ENCODE measurements at regions not wholly inside any gene's neighbourhood (a gene's known extent, or its start where the extent isn't known, plus 50 kb on each side); places are given as distances from the start of the nearest gene placed in this dataset.

- H3K4me3 ChIP-seq (replicated peaks in 1 of 4; ENCODE audit: control extremely low read depth in 1 of 4, insufficient read depth in 1 of 4, low read depth in 3 of 4, low read length in 4 of 4), result no peak overlapping the region
- peaks cover 16% of the 10 kb centered on the region for H3K27me3 ChIP-seq (ENCODE audit: control insufficient read depth, insufficient read depth, low read length)
- no peaks in the 10 kb centered on the region for H3K36me3 ChIP-seq (ENCODE audit: control insufficient read depth, insufficient read depth, low read length)
- no peak overlapping the region for H3K4me2 ChIP-seq (ENCODE audit: extremely low read depth, insufficient read depth, low read length)
- no peaks in the 10 kb centered on the region for H3K4me1 ChIP-seq (ENCODE audit: control insufficient read depth, extremely low read depth, insufficient read depth, low read length)
- no peaks in the 10 kb centered on the region for H3K9me3 ChIP-seq (ENCODE audit: control insufficient read depth, insufficient read depth, low read depth, low read length)
- no peak overlapping the region for H3K27ac ChIP-seq (ENCODE audit: insufficient read depth, low read length)
- no peaks in the 10 kb centered on the region for H4K20me1 ChIP-seq (ENCODE audit: control insufficient read depth, extremely low read depth, insufficient read depth, low read length)
- no peak overlapping the region for H2AFZ ChIP-seq (ENCODE audit: low read length)
- H3K79me2 ChIP-seq (ENCODE audit: control insufficient read depth, insufficient read depth, low read length), result no peaks in the 10 kb centered on the region
- DNase-seq (ENCODE audit: low read depth in 2 of 2), result peak in 1 of 2 donors; percentile 10
- no peak overlapping the region for H3K9ac ChIP-seq (ENCODE audit: insufficient read depth, low read length)
- TF ChIP-seq EZH2 (IDR thresholded peaks at IDR 0.05; ENCODE audit: low read length, missing control alignments) (no peak), CTCF (conservative IDR thresholded peaks at IDR 0.05 in 1 of 2, IDR thresholded peaks at IDR 0.05 in 1 of 2; ENCODE audit: low read depth in 1 of 2, low read length in 2 of 2) (no peak)
Measured at GRCh38 chr10:78377356-78377755, 343.7 kb downstream of the RPS24 start.

DNA sequence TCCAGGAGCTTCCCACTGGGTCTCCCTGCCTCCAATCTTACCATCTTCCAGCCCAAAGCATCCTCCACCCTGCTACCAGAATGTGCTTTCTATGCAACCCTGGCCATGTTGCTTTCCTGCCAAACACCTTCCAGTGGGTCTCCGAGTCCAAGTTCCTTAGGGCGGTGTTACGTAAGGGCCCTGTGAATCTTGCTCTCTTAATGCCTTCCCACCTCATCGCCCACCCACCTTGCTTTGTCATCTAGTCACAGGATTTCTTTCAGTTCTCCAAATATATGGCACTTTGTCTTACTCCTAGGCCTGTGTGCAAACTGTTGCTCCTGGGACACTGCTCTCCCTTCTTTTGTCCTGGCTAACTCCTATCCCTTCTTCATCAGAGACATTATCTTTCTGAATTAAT lies 344.5 kb downstream of the RPS24 start:
- TF ChIP-seq CTCF (conservative IDR thresholded peaks at IDR 0.05 in 1 of 2, IDR thresholded peaks at IDR 0.05 in 1 of 2; ENCODE audit: low read depth in 1 of 2, low read length in 2 of 2) (no peak), EZH2 (IDR thresholded peaks at IDR 0.05; ENCODE audit: low read length, missing control alignments) (no peak)
- Histone ChIP-seq H3K27ac (ENCODE audit: insufficient read depth, low read length) (no peak overlapping the region), H3K9me3 (ENCODE audit: control insufficient read depth, insufficient read depth, low read depth, low read length) (no peaks in the 10 kb centered on the region), H3K9ac (ENCODE audit: insufficient read depth, low read length) (no peak overlapping the region), H3K4me1 (ENCODE audit: control insufficient read depth, extremely low read depth, insufficient read depth, low read length) (no peaks in the 10 kb centered on the region), H3K4me2 (ENCODE audit: extremely low read depth, insufficient read depth, low read length) (no peak overlapping the region), H3K79me2 (ENCODE audit: control insufficient read depth, insufficient read depth, low read length) (no peaks in the 10 kb centered on the region), H3K4me3 (replicated peaks in 1 of 4; ENCODE audit: control extremely low read depth in 1 of 4, insufficient read depth in 1 of 4, low read depth in 3 of 4, low read length in 4 of 4) (no peak overlapping the region), H2AFZ (ENCODE audit: low read length) (no peak overlapping the region), H4K20me1 (ENCODE audit: control insufficient read depth, extremely low read depth, insufficient read depth, low read length) (no peaks in the 10 kb centered on the region), H3K36me3 (ENCODE audit: control insufficient read depth, insufficient read depth, low read length) (no peaks in the 10 kb centered on the region), H3K27me3 (ENCODE audit: control insufficient read depth, insufficient read depth, low read length) (peaks cover 16% of the 10 kb centered on the region)
- DNase-seq (ENCODE audit: low read depth in 2 of 2), result no peak

- DNase-seq (ENCODE audit: low read depth in 2 of 2), result no peak
Measured at GRCh38 chr10:78381107-78381506, 347.4 kb downstream of the RPS24 start.

More at GRCh38 chr10:78381107-78381506, 347.4 kb downstream of the RPS24 start:
- H3K27ac ChIP-seq (ENCODE audit: insufficient read depth, low read length), result no peak overlapping the region
- peaks cover 16% of the 10 kb centered on the region for H3K27me3 ChIP-seq (ENCODE audit: control insufficient read depth, insufficient read depth, low read length)
- no peaks in the 10 kb centered on the region for H3K36me3 ChIP-seq (ENCODE audit: control insufficient read depth, insufficient read depth, low read length)
- H2AFZ ChIP-seq (ENCODE audit: low read length), result no peak overlapping the region
- H3K4me2 ChIP-seq (ENCODE audit: extremely low read depth, insufficient read depth, low read length), result no peak overlapping the region
- H3K4me3 ChIP-seq (replicated peaks in 1 of 4; ENCODE audit: control extremely low read depth in 1 of 4, insufficient read depth in 1 of 4, low read depth in 3 of 4, low read length in 4 of 4), result no peak overlapping the region
- H4K20me1 ChIP-seq (ENCODE audit: control insufficient read depth, extremely low read depth, insufficient read depth, low read length), result no peaks in the 10 kb centered on the region
- H3K9me3 ChIP-seq (ENCODE audit: control insufficient read depth, insufficient read depth, low read depth, low read length), result no peaks in the 10 kb centered on the region
- H3K79me2 ChIP-seq (ENCODE audit: control insufficient read depth, insufficient read depth, low read length), result no peaks in the 10 kb centered on the region
- TF ChIP-seq EZH2 (IDR thresholded peaks at IDR 0.05; ENCODE audit: low read length, missing control alignments), result no peak
- TF ChIP-seq CTCF (conservative IDR thresholded peaks at IDR 0.05 in 1 of 2, IDR thresholded peaks at IDR 0.05 in 1 of 2; ENCODE audit: low read depth in 1 of 2, low read length in 2 of 2), result peak in 1 of 2 donors; percentile 22
- H3K4me1 ChIP-seq (ENCODE audit: control insufficient read depth, extremely low read depth, insufficient read depth, low read length), result no peaks in the 10 kb centered on the region
- H3K9ac ChIP-seq (ENCODE audit: insufficient read depth, low read length), result no peak overlapping the region
